ENCODE measurements at regions not wholly inside any gene's neighbourhood (a gene's known extent, or its start where the extent isn't known, plus 50 kb on each side); places are given as distances from the start of the nearest gene placed in this dataset.

DNA sequence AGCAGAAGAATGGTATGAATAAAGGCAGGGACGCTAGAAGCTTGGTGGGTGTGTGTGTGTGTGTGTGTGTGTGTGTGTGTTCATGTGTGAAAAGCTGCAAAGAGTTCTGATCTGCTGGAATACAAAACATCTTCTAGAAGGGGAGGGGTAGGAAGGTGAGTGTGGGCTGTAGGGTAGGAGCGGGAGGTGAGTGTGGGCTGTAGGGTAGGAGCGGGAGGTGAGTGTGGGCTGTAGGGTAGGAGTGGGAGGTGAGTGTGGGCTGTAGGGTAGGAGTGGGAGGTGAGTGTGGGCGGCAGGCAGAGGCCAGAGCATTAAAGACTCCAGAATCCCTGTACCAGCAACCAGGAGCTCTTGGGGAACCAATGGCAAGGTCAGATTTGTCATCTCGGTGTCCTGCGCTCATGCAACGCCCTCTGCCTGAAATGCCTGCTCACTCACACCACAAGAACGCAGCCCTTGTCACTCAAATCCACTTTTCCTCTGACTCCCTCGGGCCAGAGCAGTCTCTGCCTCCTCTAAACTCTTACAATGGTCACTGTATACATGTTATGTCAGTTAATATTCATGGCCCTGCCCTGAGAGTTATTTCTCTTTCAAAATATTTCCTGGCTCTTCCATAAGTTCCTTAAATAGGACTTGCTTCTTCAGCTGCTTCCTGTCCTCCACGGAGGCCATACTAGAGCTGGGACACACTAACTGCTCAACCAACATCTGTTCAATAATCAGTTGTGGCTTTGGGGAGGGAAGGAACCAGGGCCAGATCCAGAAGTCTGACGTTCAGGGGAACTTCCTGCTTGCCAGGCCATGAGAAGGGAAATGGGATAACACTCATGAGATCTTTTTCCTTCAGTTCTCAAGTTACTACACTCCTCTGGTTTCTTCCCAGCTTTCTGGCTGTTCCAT, 53.6 kb upstream of the ZNF644 start:
- H3K79me2 ChIP-seq (ENCODE audit: insufficient read depth, low read depth), result no peaks in the 10 kb centered on the region
- no peaks in the 10 kb centered on the region for H3K36me3 ChIP-seq (ENCODE audit: insufficient read depth)
- H3K27ac ChIP-seq, result no peak overlapping the region
- H3K4me3 ChIP-seq (IDR thresholded peaks at IDR 0.05; ENCODE audit: insufficient read depth, low read depth, low read length), result no peak overlapping the region
- H3K4me1 ChIP-seq (ENCODE audit: low read depth, poor library complexity, severe bottlenecking), result no peaks in the 10 kb centered on the region
- H4K20me1 ChIP-seq (ENCODE audit: insufficient read depth), result no peaks in the 10 kb centered on the region
- no peak overlapping the region for H3K4me2 ChIP-seq
- no peaks in the 10 kb centered on the region for H3K27me3 ChIP-seq (ENCODE audit: insufficient read depth, low read depth)
- TF ChIP-seq, protein P1, sequence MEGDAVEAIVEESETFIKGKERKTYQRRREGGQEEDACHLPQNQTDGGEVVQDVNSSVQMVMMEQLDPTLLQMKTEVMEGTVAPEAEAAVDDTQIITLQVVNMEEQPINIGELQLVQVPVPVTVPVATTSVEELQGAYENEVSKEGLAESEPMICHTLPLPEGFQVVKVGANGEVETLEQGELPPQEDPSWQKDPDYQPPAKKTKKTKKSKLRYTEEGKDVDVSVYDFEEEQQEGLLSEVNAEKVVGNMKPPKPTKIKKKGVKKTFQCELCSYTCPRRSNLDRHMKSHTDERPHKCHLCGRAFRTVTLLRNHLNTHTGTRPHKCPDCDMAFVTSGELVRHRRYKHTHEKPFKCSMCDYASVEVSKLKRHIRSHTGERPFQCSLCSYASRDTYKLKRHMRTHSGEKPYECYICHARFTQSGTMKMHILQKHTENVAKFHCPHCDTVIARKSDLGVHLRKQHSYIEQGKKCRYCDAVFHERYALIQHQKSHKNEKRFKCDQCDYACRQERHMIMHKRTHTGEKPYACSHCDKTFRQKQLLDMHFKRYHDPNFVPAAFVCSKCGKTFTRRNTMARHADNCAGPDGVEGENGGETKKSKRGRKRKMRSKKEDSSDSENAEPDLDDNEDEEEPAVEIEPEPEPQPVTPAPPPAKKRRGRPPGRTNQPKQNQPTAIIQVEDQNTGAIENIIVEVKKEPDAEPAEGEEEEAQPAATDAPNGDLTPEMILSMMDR (conservative IDR thresholded peaks at IDR 0.05; ENCODE audit: low read depth, low read length), result no peak
- H2AFZ ChIP-seq (ENCODE audit: low read depth), result no peak overlapping the region
- H3K9ac ChIP-seq, result no peak overlapping the region

DNA sequence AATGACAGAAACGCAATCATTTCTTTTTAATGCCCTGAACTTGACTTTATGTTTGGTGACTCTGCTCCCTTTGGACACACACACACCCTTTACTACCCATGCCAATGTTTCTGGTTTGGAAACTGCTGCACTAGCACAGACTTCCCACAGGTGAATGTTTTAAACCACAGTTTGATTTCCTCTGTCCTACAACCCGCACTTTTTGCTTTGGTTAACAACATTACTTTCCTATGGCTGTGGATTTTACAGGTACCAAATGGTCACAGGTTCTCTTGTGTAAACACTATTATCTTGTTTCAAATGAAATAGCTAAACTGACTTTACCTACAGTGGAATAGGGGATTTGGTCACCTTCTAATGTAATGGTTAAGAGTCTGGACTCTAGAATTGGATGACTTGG, 51.5 kb upstream of the ZNF644 start:
- Histone ChIP-seq H3K27ac (no peak overlapping the region), H3K27me3 (ENCODE audit: insufficient read depth, low read depth) (no peaks in the 10 kb centered on the region), H3K4me3 (IDR thresholded peaks at IDR 0.05; ENCODE audit: insufficient read depth, low read depth, low read length) (no peak overlapping the region), H3K36me3 (ENCODE audit: insufficient read depth) (no peaks in the 10 kb centered on the region), H3K4me2 (no peak overlapping the region), H3K9ac (no peak overlapping the region), H3K79me2 (ENCODE audit: insufficient read depth, low read depth) (no peaks in the 10 kb centered on the region), H3K4me1 (ENCODE audit: low read depth, poor library complexity, severe bottlenecking) (no peaks in the 10 kb centered on the region), H2AFZ (ENCODE audit: low read depth) (no peak overlapping the region), H4K20me1 (ENCODE audit: insufficient read depth) (no peaks in the 10 kb centered on the region)
- TF ChIP-seq, protein P1 (conservative IDR thresholded peaks at IDR 0.05; ENCODE audit: low read depth, low read length), result no peak

DNA sequence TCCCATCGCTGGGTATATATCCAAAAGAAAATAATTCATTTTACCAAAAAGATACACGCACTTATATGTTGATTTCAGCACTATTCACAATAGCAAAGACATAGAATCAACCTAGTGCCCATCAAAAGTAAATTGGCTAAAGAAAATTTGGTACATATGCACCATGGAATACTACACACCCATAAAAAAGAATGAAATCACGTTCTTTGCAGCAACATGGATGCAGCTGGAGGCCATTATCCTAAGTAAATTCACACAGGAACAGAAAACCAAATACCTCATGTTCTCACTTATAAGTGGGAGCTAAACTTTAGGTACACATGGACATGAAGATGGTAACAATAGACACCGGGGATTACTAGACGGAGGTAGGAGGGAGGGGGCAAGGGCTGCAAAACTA, 50.0 kb upstream of the ZNF644 start:
- H3K36me3 ChIP-seq (ENCODE audit: insufficient read depth), result no peaks in the 10 kb centered on the region
- no peaks in the 10 kb centered on the region for H3K79me2 ChIP-seq (ENCODE audit: insufficient read depth, low read depth)
- TF ChIP-seq, protein P1 (conservative IDR thresholded peaks at IDR 0.05; ENCODE audit: low read depth, low read length), result no peak
- H2AFZ ChIP-seq (ENCODE audit: low read depth), result no peak overlapping the region
- no peak overlapping the region for H3K4me2 ChIP-seq
- no peak overlapping the region for H3K27ac ChIP-seq
- no peak overlapping the region for H3K9ac ChIP-seq
- H3K27me3 ChIP-seq (ENCODE audit: insufficient read depth, low read depth), result no peaks in the 10 kb centered on the region
- H3K4me3 ChIP-seq (IDR thresholded peaks at IDR 0.05; ENCODE audit: insufficient read depth, low read depth, low read length), result no peak overlapping the region
- no peaks in the 10 kb centered on the region for H3K4me1 ChIP-seq (ENCODE audit: low read depth, poor library complexity, severe bottlenecking)
- H4K20me1 ChIP-seq (ENCODE audit: insufficient read depth), result no peaks in the 10 kb centered on the region
